SU-DHL-6 (cell line): ENCODE measurements at regions not wholly inside any gene's neighbourhood (a gene's known extent, or its start where the extent isn't known, plus 50 kb on each side); places are given as distances from the start of the nearest gene placed in this dataset.

ENCODE experiments used
- H2AFZ ChIP-seq: fragments of 200-600 bp; sonication (generic); 2 replicates; pipeline ENCODE4 v1.6.1; 2014; ENCODE audit warnings: low read depth, mild to moderate bottlenecking, moderate library complexity, mixed read lengths, antibody characterized with exemption, low read length; ENCODE audit not compliant: severe bottlenecking
- H3F3A ChIP-seq: fragments of 200-600 bp; shearing (Covaris generic); 2 replicates; pipeline ENCODE4 v1.6.0; 2016; ENCODE audit warnings: antibody characterized with exemption, mild to moderate bottlenecking; ENCODE audit not compliant: insufficient read depth
- H3K27ac ChIP-seq: fragments of 200-600 bp; sonication (generic); 2 replicates; pipeline ENCODE4 v1.5.1; 2016; ENCODE audit warnings: low read depth, mild to moderate bottlenecking, low read length, moderate library complexity, mixed read lengths
- H3K27me3 ChIP-seq: fragments of 200-600 bp; sonication (generic), shearing (Covaris generic); 2 replicates; pipeline ENCODE4 v1.6.0; 2014; ENCODE audit warnings: mild to moderate bottlenecking, low read length
- H3K36me3 ChIP-seq: fragments of 200-600 bp; sonication (generic); 2 replicates; pipeline ENCODE4 v1.6.1; 2014; ENCODE audit warnings: mild to moderate bottlenecking, low read length, mixed read lengths
- H3K4me2 ChIP-seq: fragments of 300-600, 200-600 bp; shearing (Covaris generic), sonication (generic); 2 replicates; pipeline ENCODE4 v1.6.0; 2014; ENCODE audit warnings: low read length, low read depth, mild to moderate bottlenecking; ENCODE audit not compliant: poor library complexity, severe bottlenecking
- H3K4me3 ChIP-seq: fragments of 200-600 bp; sonication (generic); 2 replicates; pipeline ENCODE4 v1.5.1; 2014; ENCODE audit warnings: antibody characterized with exemption, low read length, mild to moderate bottlenecking, mixed read lengths; ENCODE audit not compliant: insufficient read depth, poor library complexity, severe bottlenecking
- H3K79me2 ChIP-seq: fragments of 200-600 bp; sonication (generic); 2 replicates; pipeline ENCODE4 v1.6.1; 2014; ENCODE audit warnings: mild to moderate bottlenecking, low read length, moderate library complexity; ENCODE audit not compliant: insufficient read depth
- H3K9ac ChIP-seq: fragments of 200-600 bp; sonication (generic); 2 replicates; pipeline ENCODE4 v1.7.0; 2014; ENCODE audit warnings: mild to moderate bottlenecking, low read length
- H3K9me2 ChIP-seq: fragments of 200-600 bp; sonication (generic); replicated peaks from 2 replicates; pipeline ENCODE4 v1.6.1; 2014; ENCODE audit warnings: low read length; ENCODE audit not compliant: insufficient read depth
- H3K9me3 ChIP-seq: fragments of 200-600 bp; sonication (generic); 2 replicates; pipeline ENCODE4 v1.6.1; 2014; ENCODE audit warnings: low read length, mixed read lengths; ENCODE audit not compliant: insufficient read depth
- H4K20me1 ChIP-seq: fragments of 200-600 bp; sonication (generic); 2 replicates; pipeline ENCODE4 v1.6.1; 2014; ENCODE audit warnings: low read depth, mild to moderate bottlenecking, antibody characterized with exemption, low read length, moderate library complexity, mixed read lengths
- EZH2phosphoT487 ChIP-seq: fragments of 200-600 bp; sonication (generic), shearing (Covaris generic); conservative IDR thresholded peaks from 2 replicates; pipeline ENCODE4 v1.6.1; 2018; ENCODE audit warnings: mild to moderate bottlenecking, antibody characterized with exemption, low read length, moderate library complexity, mixed read lengths
- TF ChIP-seq, protein P1 (sequence below): fragments of 200-600 bp; sonication (generic); IDR thresholded peaks from one replicate; pipeline ENCODE4 v1.5.1; 2017; ENCODE audit warnings: antibody characterized with exemption, mild to moderate bottlenecking, low read length, moderate library complexity; ENCODE audit not compliant: insufficient read depth, poor library complexity, severe bottlenecking

DNA sequence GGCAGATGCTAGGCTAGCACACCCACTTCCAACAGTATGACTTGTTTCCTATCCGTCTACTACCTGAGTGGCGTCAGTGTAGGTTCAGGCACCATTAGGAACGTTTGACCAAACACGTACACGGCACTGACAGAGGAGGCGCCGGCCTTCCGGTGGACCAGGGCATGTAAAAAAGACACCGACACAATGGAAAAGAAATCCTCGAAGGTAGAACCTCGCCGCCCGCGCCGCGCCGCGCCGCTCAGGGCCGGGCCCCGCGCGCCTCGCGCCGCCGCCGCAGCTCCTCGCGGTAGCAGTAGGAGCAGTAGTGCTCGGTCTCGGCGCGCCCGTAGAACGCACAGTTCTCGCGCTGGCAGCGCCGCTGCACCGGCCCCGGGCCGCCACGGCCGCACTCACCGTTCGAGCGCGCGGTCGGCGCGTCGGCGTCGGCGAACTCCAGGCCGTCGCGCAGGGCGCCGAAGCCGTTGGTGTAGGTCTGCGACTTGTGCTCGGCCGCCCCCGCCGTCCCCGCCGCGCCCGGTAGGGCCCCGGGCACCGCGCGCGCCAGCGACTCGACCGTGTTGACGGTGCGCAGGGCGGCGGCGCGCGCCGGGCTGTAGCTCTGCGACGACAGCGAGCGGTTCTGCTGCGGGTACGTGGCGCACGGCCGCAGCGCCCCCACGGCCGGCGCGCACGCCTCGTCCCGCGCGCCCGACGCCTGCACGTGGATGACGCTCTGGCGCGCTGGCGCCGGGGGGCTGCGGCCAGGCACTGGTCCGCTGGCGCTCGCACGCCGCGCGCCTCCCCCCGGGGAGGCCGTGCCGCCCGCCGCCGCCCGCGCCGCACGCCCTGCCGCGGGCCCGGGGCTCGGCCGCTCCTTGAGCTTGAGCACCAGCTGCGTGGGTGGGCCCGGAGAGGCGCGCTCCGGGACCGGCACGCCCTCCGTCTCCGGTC, 156.7 kb downstream of the KLF13 start:
- Histone ChIP-seq H3K79me2 (no peaks in the 10 kb centered on the region), H3K4me2 (no peak overlapping the region), H3K27me3 (no peaks in the 10 kb centered on the region), H3K9me2 (no peaks in the 10 kb centered on the region), H3K27ac (no peak overlapping the region), H3K9ac (no peak overlapping the region), H2AFZ (no peak overlapping the region), H3K36me3 (no peaks in the 10 kb centered on the region), H3F3A (no peaks in the 10 kb centered on the region), H3K4me3 (no peak overlapping the region), H3K9me3 (no peaks in the 10 kb centered on the region), H4K20me1 (no peaks in the 10 kb centered on the region)
- TF ChIP-seq, protein P1, sequence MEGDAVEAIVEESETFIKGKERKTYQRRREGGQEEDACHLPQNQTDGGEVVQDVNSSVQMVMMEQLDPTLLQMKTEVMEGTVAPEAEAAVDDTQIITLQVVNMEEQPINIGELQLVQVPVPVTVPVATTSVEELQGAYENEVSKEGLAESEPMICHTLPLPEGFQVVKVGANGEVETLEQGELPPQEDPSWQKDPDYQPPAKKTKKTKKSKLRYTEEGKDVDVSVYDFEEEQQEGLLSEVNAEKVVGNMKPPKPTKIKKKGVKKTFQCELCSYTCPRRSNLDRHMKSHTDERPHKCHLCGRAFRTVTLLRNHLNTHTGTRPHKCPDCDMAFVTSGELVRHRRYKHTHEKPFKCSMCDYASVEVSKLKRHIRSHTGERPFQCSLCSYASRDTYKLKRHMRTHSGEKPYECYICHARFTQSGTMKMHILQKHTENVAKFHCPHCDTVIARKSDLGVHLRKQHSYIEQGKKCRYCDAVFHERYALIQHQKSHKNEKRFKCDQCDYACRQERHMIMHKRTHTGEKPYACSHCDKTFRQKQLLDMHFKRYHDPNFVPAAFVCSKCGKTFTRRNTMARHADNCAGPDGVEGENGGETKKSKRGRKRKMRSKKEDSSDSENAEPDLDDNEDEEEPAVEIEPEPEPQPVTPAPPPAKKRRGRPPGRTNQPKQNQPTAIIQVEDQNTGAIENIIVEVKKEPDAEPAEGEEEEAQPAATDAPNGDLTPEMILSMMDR: no peak
- TF ChIP-seq EZH2phosphoT487: no peak

DNA sequence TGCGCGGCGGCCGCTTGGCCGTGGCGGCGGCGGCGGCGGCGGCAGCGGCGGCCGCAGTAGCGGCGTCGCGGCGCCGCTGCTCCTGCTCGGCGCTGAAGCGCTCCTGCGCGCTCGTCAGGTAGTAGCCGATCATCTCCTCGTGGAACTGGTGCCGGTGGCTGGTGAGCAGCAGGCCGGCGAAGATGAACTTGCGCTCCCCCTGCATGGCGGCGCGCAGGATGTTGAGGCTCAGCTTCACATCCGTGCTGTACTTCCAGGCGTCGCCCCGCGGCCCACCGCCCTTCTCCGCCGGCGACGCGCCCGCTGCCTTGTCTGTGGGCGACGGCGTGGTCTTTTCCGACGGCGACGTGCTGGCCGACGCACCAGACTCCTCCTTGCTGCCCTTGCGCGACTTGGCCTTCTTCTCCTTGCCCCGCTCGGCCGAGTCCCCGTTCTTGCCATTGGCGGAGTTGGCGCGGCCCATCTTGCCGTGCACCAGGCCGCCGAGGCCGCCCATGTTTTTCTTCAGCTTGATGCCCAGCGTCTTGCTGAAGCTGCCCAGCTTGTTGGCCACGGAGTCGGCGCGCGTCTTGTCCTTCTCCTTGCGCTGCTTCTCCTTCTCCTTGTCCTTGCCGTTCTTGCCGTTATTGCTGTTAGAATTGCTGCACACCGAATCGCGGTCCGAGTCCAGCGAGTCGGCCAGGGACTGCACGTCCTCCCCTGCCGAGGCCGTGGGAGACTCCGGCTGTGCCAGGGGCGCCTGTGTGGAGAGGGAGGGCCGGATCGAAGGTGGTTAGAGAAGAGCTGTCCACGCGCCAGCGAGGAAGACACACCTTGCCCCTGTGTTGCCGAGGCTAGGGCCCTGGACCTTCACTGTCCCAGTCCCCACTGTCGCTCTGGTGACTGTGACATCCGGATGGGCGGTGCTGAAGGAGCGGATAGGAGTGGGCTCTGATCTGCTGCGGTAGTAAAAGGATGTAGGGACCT, 157.6 kb downstream of the KLF13 start:
- TF ChIP-seq, protein P1: no peak
- TF ChIP-seq EZH2phosphoT487: no peak
- Histone ChIP-seq H4K20me1 (no peaks in the 10 kb centered on the region), H3K27ac (no peak overlapping the region), H3K79me2 (no peaks in the 10 kb centered on the region), H3K27me3 (no peaks in the 10 kb centered on the region), H3K9me3 (no peaks in the 10 kb centered on the region), H3F3A (no peaks in the 10 kb centered on the region), H3K9ac (no peak overlapping the region), H3K36me3 (no peaks in the 10 kb centered on the region), H3K4me3 (no peak overlapping the region), H2AFZ (no peak overlapping the region), H3K4me2 (no peak overlapping the region), H3K9me2 (no peaks in the 10 kb centered on the region)

DNA sequence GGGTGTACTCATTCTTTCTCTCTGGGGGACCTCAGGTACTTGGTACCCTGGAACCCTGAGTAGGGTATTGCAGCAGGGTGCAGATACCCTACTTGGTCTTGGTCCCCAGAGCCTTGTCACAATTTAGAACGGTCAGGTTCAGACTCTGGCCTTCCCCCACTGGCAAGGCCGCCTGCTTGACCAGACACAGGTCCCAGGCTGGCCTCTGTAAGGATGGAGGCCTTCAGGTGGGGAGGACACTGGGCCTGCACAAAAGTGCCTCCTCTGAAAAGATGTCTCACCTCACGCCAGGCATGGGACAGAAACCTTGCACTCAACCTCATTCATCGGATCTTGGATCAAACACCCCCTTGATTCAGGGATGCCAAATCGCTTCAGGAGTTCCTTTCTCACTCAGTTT, 158.4 kb downstream of the KLF13 start:
- no peaks in the 10 kb centered on the region for H3K9me3 ChIP-seq
- H3K79me2 ChIP-seq: no peaks in the 10 kb centered on the region
- no peak overlapping the region for H3K27ac ChIP-seq
- no peak overlapping the region for H2AFZ ChIP-seq
- no peaks in the 10 kb centered on the region for H3F3A ChIP-seq
- no peaks in the 10 kb centered on the region for H3K27me3 ChIP-seq
- no peak overlapping the region for H3K9ac ChIP-seq
- no peaks in the 10 kb centered on the region for H4K20me1 ChIP-seq
- H3K36me3 ChIP-seq: no peaks in the 10 kb centered on the region
- no peak overlapping the region for H3K4me2 ChIP-seq
- H3K9me2 ChIP-seq: no peaks in the 10 kb centered on the region
- H3K4me3 ChIP-seq: no peak overlapping the region
- TF ChIP-seq, protein P1: no peak
- no peak for TF ChIP-seq EZH2phosphoT487
